ENCODE measurements at regions not wholly inside any gene's neighbourhood (a gene's known extent, or its start where the extent isn't known, plus 50 kb on each side); places are given as distances from the start of the nearest gene placed in this dataset.

- no peaks in the 10 kb centered on the region for H3K36me3 ChIP-seq (ENCODE audit: control insufficient read depth, insufficient read depth, low read length)
- DNase-seq (ENCODE audit: extremely low read depth, insufficient read length), result no peak
- H3K27me3 ChIP-seq (replicated peaks; ENCODE audit: control insufficient read depth, insufficient read depth, low read length), result no peaks in the 10 kb centered on the region
- no peak for TF ChIP-seq CTCF (IDR thresholded peaks at IDR 0.05; ENCODE audit: insufficient read depth, low read length, poor library complexity, severe bottlenecking)
- H3K4me3 ChIP-seq (replicated peaks; ENCODE audit: low read depth, low read length), result no peak overlapping the region
Measured at GRCh38 chr5:111653408-111653807, 103.6 kb downstream of the NREP start.

GRCh38 chr5:111649516-111649915 is 107.5 kb downstream of the NREP start:
- Histone ChIP-seq H3K27me3 (replicated peaks; ENCODE audit: control insufficient read depth, insufficient read depth, low read length) (no peaks in the 10 kb centered on the region), H3K36me3 (ENCODE audit: control insufficient read depth, insufficient read depth, low read length) (no peaks in the 10 kb centered on the region), H3K4me3 (replicated peaks; ENCODE audit: low read depth, low read length) (no peak overlapping the region)
- DNase-seq (ENCODE audit: extremely low read depth, insufficient read length), result no peak
- TF ChIP-seq CTCF (IDR thresholded peaks at IDR 0.05; ENCODE audit: insufficient read depth, low read length, poor library complexity, severe bottlenecking), result no peak

GRCh38 chr5:111645303-111645838 is 111.6 kb downstream of the NREP start:
- Histone ChIP-seq H3K4me3 (replicated peaks; ENCODE audit: low read depth, low read length) (no peak overlapping the region), H3K27me3 (replicated peaks; ENCODE audit: control insufficient read depth, insufficient read depth, low read length) (no peaks in the 10 kb centered on the region), H3K36me3 (ENCODE audit: control insufficient read depth, insufficient read depth, low read length) (no peaks in the 10 kb centered on the region)
- no peak for DNase-seq (ENCODE audit: extremely low read depth, insufficient read length)
- no peak for TF ChIP-seq CTCF (IDR thresholded peaks at IDR 0.05; ENCODE audit: insufficient read depth, low read length, poor library complexity, severe bottlenecking)

GRCh38 chr5:111643499-111643898 is 113.5 kb downstream of the NREP start:
- DNase-seq (ENCODE audit: extremely low read depth, insufficient read length), result no peak
- H3K36me3 ChIP-seq (ENCODE audit: control insufficient read depth, insufficient read depth, low read length), result no peaks in the 10 kb centered on the region
- no peak for TF ChIP-seq CTCF (IDR thresholded peaks at IDR 0.05; ENCODE audit: insufficient read depth, low read length, poor library complexity, severe bottlenecking)
- H3K27me3 ChIP-seq (replicated peaks; ENCODE audit: control insufficient read depth, insufficient read depth, low read length), result no peaks in the 10 kb centered on the region
- H3K4me3 ChIP-seq (replicated peaks; ENCODE audit: low read depth, low read length), result no peak overlapping the region

- H3K4me3 ChIP-seq (replicated peaks; ENCODE audit: low read depth, low read length), result no peak overlapping the region
- no peak for DNase-seq (ENCODE audit: extremely low read depth, insufficient read length)
Measured at GRCh38 chr5:111641533-111642233, 115.3 kb downstream of the NREP start.

More at GRCh38 chr5:111641533-111642233, 115.3 kb downstream of the NREP start:
- H3K27me3 ChIP-seq (replicated peaks; ENCODE audit: control insufficient read depth, insufficient read depth, low read length), result no peaks in the 10 kb centered on the region
- no peak for TF ChIP-seq CTCF (IDR thresholded peaks at IDR 0.05; ENCODE audit: insufficient read depth, low read length, poor library complexity, severe bottlenecking)
- no peaks in the 10 kb centered on the region for H3K36me3 ChIP-seq (ENCODE audit: control insufficient read depth, insufficient read depth, low read length)
